Cardiac muscle cell (in vitro differentiated cells and primary cell): ENCODE measurements at regions not wholly inside any gene's neighbourhood (a gene's known extent, or its start where the extent isn't known, plus 50 kb on each side); places are given as distances from the start of the nearest gene placed in this dataset.

Source experiments
- DNase-seq, 2 donors: peaks; one replicate each; pipeline versions ENCODE4 v3.0.0 to v3.0.0-alpha.2; 2010 to 2017; ENCODE audit warnings: low read depth in 1 of 2, low spot score in 1 of 2
- H3K27ac ChIP-seq: fragments of 200-600 bp; sonication (generic); 2 replicates; pipeline ENCODE4 v1.5.1; 2016
- H3K27me3 ChIP-seq: fragments of 200-600 bp; sonication (generic); 2 replicates; pipeline ENCODE4 v1.6.0; 2016; ENCODE audit warnings: control low read depth
- H3K36me3 ChIP-seq: fragments of 200-600 bp; sonication (generic); 2 replicates; pipeline ENCODE4 v1.5.1; 2016; ENCODE audit warnings: control low read depth
- H3K4me1 ChIP-seq: fragments of 200-600 bp; sonication (generic); 2 replicates; pipeline ENCODE4 v1.8.1; 2017; ENCODE audit warnings: low read depth, mild to moderate bottlenecking, mixed run types
- H3K4me3 ChIP-seq: fragments of 200-600 bp; sonication (generic); 2 replicates; pipeline ENCODE4 v1.5.1; 2016; ENCODE audit warnings: mild to moderate bottlenecking
- H3K9me3 ChIP-seq: fragments of 200-600 bp; sonication (generic); 2 replicates; pipeline ENCODE4 v1.5.1; 2017; ENCODE audit warnings: low read depth, mild to moderate bottlenecking, control low read depth
- TF ChIP-seq, protein P1 (sequence below): IDR thresholded peaks from 2 replicates; pipeline ENCODE4 v1.5.1; 2012; ENCODE audit warnings: low read depth, mild to moderate bottlenecking, low read length

DNA sequence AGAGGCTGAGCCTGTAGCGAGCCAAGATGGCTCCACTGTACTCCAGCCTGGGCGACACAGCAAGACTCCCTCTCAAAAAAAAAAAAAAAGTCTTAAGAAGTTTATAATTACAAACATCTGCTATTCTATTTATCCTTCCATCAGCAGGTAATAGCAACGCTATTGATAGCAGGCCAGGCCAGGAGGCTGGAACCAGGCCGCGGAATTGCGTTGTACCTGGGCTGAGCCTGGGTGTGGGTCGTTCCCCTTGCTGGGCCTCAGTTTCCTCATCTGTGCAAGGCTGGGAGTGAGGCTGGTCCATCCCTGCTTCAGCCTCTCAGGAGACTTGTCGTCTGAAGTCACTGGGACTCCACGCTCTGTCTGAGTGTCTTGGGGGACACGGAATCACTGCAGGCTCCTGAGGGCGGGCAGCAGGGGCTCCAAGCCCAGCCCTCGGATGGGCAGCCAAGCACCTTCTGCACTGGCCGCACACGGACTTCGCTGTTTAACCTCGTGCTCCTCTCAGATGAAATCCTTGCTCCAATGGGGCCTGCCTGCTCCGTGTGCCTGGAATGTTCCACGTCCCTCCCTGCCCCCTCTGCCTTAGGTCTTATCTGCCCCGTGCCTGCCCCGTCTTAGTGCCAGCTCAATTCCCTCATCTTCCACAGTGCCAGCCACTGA, 103.9 kb upstream of the C1orf174 start:
- Histone ChIP-seq H3K27me3 (no peaks in the 10 kb centered on the region), H3K27ac (no peak overlapping the region), H3K36me3 (no peaks in the 10 kb centered on the region), H3K4me1 (no peaks in the 10 kb centered on the region), H3K4me3 (no peak overlapping the region), H3K9me3 (no peaks in the 10 kb centered on the region)
- no peak for DNase-seq
- TF ChIP-seq, protein P1, sequence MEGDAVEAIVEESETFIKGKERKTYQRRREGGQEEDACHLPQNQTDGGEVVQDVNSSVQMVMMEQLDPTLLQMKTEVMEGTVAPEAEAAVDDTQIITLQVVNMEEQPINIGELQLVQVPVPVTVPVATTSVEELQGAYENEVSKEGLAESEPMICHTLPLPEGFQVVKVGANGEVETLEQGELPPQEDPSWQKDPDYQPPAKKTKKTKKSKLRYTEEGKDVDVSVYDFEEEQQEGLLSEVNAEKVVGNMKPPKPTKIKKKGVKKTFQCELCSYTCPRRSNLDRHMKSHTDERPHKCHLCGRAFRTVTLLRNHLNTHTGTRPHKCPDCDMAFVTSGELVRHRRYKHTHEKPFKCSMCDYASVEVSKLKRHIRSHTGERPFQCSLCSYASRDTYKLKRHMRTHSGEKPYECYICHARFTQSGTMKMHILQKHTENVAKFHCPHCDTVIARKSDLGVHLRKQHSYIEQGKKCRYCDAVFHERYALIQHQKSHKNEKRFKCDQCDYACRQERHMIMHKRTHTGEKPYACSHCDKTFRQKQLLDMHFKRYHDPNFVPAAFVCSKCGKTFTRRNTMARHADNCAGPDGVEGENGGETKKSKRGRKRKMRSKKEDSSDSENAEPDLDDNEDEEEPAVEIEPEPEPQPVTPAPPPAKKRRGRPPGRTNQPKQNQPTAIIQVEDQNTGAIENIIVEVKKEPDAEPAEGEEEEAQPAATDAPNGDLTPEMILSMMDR = no peak

DNA sequence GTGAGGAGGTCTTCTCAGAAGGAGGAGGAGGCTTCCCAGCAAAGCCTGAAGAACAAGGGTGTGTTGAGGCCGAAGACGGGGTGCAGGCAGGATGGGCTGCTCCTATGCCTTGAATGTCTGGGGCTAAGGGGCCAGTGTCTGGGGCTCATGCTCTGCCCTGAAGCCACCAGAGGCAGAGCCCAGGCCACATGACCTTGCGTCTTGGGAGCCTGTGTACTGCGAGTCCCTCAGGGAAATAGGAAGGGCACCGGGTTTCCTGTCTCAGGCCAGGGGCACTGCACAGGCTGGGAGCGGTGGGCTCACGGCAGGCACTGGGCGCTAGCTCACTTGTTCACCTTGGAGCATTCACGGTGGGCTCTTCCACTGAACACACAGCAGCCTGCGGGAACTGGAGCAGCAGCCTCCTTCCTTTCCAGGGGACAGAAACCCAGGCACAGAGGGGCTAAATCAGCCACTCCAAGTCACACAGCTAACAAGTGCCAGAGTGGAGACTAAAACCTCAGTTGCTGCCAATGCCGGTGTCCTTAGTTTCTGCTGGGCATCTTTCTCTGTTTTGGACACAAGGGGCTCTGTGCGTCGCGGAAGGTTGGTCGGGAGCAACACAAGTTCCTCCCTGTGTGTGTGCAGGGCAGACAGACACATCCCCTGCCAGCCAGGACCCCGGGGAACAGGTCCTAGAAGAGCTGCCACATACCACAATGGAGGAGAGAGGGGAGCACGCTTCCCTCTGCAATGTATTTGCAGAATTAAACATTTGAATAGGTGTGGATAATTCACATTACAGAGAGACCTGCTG, 104.8 kb upstream of the C1orf174 start:
- TF ChIP-seq, protein P1 = no peak
- Histone ChIP-seq H3K27ac (no peak overlapping the region), H3K36me3 (no peaks in the 10 kb centered on the region), H3K4me3 (no peak overlapping the region), H3K9me3 (no peaks in the 10 kb centered on the region), H3K4me1 (no peaks in the 10 kb centered on the region), H3K27me3 (no peaks in the 10 kb centered on the region)
- DNase-seq = no peak

DNA sequence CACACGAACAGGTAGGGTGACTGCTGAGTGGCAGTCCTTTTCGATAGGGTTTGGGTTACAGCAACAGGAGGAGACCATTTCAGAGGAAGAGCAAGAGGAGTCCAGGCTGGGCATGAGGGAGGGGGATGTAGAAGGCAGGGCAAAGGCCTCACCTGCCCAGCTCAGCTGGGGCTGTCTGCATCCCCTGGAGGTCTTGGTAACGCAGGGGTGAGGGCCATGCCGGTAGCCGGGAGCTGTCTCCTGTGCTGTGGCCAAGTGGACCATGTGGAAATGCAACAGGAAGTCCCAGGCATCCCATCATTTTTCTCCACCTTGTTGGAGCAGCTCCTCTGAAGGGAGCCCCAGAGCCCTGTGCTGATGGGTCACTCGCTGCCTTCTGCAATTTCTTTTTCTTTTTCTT, 105.4 kb upstream of the C1orf174 start:
- Histone ChIP-seq H3K4me3 (no peak overlapping the region), H3K27ac (no peak overlapping the region), H3K36me3 (no peaks in the 10 kb centered on the region), H3K4me1 (no peaks in the 10 kb centered on the region), H3K27me3 (no peaks in the 10 kb centered on the region), H3K9me3 (no peaks in the 10 kb centered on the region)
- no peak for DNase-seq
- TF ChIP-seq, protein P1 = no peak

DNA sequence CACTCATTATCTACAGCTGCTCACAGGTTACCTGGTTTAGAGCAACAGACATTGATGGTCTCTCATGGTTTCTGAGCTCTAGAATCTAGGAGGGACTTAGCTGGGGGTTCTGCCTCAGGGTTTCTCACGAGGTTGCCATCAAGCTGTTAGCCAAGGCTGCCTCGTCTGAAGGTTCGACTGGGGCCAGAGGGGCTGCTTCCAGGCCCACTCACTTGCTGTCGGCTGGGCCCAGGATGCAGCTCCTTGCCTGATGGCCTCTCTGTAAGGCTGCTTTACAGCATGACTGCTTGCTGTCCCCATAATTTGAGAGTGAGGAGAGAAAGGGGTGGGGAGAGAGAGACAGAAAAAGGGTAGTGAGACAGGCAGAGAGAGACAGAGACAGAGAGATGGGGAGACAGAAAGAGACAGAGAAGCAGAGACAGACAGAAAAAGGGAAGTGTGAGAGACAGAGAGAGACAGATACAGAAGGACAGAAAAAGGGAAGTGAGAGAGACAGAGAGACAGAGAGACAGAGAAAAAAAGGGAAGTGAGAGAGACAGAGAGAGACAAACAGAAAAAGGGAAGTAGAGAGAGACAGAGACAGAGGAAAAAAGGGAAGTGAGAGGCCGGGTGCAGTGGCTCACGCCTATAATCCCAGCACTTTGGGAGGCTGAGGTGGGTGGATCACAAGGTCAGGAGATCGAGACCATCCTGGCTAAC, 106.8 kb upstream of the C1orf174 start:
- no peaks in the 10 kb centered on the region for H3K27me3 ChIP-seq
- no peaks in the 10 kb centered on the region for H3K36me3 ChIP-seq
- DNase-seq = no peak
- H3K4me3 ChIP-seq = no peak overlapping the region
- no peaks in the 10 kb centered on the region for H3K4me1 ChIP-seq
- no peaks in the 10 kb centered on the region for H3K9me3 ChIP-seq
- H3K27ac ChIP-seq = no peak overlapping the region
- TF ChIP-seq, protein P1 = no peak

DNA sequence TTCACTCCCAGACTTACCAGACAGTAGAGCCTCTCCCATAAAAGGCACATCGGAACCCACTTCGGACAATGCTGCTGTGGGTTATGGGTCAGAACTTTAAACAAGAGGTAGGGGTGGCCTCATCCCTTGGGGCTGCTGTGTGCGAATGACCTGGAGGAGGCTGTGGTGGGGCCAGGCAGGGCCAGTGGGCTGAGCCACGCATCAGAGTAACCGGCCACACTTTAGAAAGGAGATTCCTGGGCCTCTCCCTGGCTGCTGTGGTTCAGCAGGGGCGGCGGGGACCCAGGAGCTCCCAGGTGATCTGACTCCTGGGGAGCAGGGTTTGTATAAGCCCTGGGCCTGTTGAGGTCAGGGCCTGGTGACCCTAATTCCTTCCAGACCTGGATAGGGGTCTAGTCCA, 110.2 kb upstream of the C1orf174 start:
- DNase-seq = no peak
- Histone ChIP-seq H3K4me3 (no peak overlapping the region), H3K4me1 (no peaks in the 10 kb centered on the region), H3K27ac (no peak overlapping the region), H3K9me3 (peaks cover 3% of the 10 kb centered on the region), H3K36me3 (no peaks in the 10 kb centered on the region), H3K27me3 (no peaks in the 10 kb centered on the region)
- TF ChIP-seq, protein P1 = no peak
